B cell (primary cell): ENCODE measurements at regions not wholly inside any gene's neighbourhood (a gene's known extent, or its start where the extent isn't known, plus 50 kb on each side); places are given as distances from the start of the nearest gene placed in this dataset.
"Not testable (repeated sequence)": the region's sequence is repeated elsewhere in the genome, so short reads cannot be mapped to it uniquely, and the experiment has no call there.

Experiments
- EZH2 ChIP-seq: IDR thresholded peaks from 2 replicates; pipeline ENCODE4 v1.6.1; 2012; ENCODE audit warnings: borderline replicate concordance, low read depth, mild to moderate bottlenecking, moderate library complexity, low read length; ENCODE audit not compliant: insufficient read depth, poor library complexity, severe bottlenecking
- TF ChIP-seq, protein P1 (sequence below): fragments of 200-600 bp; IDR thresholded peaks from one replicate; pipeline ENCODE4 v1.8.0; 2022; ENCODE audit warnings: antibody characterized with exemption, mild to moderate bottlenecking

DNA sequence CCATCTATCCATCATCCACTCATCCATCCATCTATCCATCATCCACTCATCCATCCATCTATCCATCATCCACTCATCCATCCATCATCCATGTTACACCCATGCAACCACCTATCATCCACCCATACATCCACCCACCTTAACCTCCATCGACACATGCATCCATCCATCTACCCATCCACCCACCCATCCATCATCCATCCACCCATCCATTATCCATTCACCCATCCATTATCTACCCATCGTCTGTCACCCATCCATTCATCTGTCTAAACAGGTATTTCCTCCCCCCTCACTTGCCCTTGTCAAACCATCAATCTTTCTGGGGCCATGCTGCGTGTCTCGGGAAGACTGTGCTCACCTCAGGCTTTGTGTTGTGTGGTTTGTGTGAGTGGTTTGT lies 78.6 kb upstream of the LRPAP1 start:
- TF ChIP-seq, protein P1, sequence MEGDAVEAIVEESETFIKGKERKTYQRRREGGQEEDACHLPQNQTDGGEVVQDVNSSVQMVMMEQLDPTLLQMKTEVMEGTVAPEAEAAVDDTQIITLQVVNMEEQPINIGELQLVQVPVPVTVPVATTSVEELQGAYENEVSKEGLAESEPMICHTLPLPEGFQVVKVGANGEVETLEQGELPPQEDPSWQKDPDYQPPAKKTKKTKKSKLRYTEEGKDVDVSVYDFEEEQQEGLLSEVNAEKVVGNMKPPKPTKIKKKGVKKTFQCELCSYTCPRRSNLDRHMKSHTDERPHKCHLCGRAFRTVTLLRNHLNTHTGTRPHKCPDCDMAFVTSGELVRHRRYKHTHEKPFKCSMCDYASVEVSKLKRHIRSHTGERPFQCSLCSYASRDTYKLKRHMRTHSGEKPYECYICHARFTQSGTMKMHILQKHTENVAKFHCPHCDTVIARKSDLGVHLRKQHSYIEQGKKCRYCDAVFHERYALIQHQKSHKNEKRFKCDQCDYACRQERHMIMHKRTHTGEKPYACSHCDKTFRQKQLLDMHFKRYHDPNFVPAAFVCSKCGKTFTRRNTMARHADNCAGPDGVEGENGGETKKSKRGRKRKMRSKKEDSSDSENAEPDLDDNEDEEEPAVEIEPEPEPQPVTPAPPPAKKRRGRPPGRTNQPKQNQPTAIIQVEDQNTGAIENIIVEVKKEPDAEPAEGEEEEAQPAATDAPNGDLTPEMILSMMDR, result not testable (repeated sequence)
- not testable (repeated sequence) for TF ChIP-seq EZH2
